Choroid plexus epithelial cell (primary cell): ENCODE measurements at regions not wholly inside any gene's neighbourhood (a gene's known extent, or its start where the extent isn't known, plus 50 kb on each side); places are given as distances from the start of the nearest gene placed in this dataset.

Source experiments
- DNase-seq: peaks from one replicate; pipeline ENCODE4 v3.0.0-alpha.2; 2010; ENCODE audit warnings: low read depth
- H3K4me3 ChIP-seq: 2 replicates; pipeline ENCODE4 v1.5.1; 2011; ENCODE audit warnings: low read depth, mild to moderate bottlenecking, control low read depth, low read length, moderate library complexity
- TF ChIP-seq, protein P1 (sequence below): conservative IDR thresholded peaks from 2 replicates; pipeline ENCODE4 v1.5.1; 2011; ENCODE audit warnings: low read depth, mild to moderate bottlenecking, control low read depth, inconsistent platforms, low read length, moderate library complexity

DNA sequence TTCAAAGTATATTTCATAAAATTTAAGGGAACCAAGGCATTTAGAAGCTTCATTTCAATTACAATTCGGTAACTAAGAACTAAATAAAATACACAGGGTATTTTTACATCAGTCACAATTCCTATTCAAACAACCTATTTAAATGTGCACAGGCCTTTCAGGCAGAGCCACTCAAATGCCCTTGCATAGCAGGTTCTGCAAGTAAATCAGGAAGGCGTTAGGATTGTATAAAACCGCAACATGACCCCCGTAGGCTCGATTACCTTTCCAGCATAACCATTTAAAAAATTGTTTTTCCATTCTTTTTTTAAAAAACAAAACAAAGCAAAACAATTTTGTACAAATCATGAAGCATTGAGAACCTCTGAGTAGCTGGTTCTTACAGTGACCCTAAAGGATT, 289.9 kb upstream of the SP8 start:
- TF ChIP-seq, protein P1, sequence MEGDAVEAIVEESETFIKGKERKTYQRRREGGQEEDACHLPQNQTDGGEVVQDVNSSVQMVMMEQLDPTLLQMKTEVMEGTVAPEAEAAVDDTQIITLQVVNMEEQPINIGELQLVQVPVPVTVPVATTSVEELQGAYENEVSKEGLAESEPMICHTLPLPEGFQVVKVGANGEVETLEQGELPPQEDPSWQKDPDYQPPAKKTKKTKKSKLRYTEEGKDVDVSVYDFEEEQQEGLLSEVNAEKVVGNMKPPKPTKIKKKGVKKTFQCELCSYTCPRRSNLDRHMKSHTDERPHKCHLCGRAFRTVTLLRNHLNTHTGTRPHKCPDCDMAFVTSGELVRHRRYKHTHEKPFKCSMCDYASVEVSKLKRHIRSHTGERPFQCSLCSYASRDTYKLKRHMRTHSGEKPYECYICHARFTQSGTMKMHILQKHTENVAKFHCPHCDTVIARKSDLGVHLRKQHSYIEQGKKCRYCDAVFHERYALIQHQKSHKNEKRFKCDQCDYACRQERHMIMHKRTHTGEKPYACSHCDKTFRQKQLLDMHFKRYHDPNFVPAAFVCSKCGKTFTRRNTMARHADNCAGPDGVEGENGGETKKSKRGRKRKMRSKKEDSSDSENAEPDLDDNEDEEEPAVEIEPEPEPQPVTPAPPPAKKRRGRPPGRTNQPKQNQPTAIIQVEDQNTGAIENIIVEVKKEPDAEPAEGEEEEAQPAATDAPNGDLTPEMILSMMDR: no peak
- no peak overlapping the region for H3K4me3 ChIP-seq
- no peak for DNase-seq

DNA sequence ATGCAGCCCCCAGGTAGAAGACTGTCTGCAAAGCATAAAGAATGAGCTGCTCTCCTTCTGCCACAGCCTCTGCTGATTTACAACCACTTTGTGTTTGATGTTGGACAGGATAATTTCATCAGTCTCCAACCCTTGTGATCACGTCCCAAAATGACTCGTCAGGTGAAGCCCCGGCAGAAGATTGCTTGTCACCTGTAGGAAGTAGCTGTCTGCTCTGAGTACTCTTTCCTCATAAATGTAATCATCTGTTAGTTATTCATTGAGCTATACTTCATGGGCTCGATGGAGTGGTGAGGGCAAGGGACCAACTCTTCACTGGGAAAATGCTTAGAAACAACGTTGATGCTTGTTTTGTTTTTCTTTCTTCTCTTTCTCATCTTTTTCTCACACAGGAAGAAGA, 290.9 kb upstream of the SP8 start:
- H3K4me3 ChIP-seq: no peak overlapping the region
- TF ChIP-seq, protein P1: no peak
- DNase-seq: no peak

DNA sequence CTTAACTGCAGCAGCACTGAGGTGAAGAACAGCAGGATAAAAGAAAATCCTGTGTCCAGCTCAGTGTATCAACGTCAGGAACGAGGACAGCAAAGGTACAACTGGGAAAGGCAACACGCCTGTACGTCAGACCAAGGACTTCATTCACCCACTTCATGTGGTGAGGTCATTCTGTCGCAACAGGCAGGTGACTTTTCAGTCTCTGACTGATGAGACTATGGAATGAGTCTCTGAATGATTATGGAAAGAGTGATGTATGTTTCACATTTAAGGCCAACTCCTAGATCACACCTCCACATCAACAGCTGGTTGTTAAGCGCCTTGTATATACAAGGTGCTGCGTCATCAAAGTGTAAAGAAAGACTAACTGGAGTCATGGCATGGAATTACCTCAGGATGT, 297.6 kb upstream of the SP8 start:
- TF ChIP-seq, protein P1: no peak
- no peak for DNase-seq

DNA sequence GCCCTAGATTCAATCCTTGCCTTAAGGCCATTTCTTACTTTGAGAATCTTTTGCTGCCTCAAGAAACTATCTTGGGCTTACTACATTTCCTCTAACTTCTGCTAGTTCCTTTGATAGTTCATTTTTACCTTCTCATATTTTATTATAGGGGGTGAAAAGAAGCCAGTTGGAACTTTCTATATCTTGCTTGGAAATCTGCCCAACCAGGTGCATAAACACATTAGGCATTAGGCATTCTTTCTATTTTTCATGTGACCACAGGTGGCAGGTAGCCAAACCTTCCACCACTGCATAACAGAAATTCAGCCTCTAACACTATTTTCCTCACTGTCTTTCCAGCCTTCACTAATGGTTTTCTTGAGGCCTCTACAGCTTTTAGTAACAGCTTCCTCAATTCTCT, 300.0 kb upstream of the SP8 start:
- H3K4me3 ChIP-seq: no peak overlapping the region
- DNase-seq: no peak
- TF ChIP-seq, protein P1: no peak

More for the DNA sequence above, 297.6 kb upstream of the SP8 start:
- H3K4me3 ChIP-seq: no peak overlapping the region

DNA sequence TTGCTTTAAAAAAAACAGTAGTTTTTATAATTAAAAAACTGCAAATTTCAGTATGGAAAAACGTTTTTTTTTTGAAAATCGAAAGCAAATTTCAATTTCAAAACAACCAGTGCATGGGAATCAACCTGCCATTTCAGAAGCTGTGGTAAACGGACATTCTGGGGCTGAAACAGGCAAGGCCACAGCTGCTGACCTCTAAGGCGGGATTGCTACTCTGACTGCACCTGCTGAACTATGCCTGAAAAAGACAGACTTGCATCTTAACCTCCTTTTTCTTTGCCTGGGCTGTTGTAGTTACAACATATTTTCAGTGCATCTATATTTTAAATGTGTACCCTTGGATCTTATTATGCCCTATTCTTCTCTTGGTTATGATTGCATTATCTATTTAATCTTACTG, 303.0 kb upstream of the SP8 start:
- no peak overlapping the region for H3K4me3 ChIP-seq
- no peak for DNase-seq
- TF ChIP-seq, protein P1: no peak

DNA sequence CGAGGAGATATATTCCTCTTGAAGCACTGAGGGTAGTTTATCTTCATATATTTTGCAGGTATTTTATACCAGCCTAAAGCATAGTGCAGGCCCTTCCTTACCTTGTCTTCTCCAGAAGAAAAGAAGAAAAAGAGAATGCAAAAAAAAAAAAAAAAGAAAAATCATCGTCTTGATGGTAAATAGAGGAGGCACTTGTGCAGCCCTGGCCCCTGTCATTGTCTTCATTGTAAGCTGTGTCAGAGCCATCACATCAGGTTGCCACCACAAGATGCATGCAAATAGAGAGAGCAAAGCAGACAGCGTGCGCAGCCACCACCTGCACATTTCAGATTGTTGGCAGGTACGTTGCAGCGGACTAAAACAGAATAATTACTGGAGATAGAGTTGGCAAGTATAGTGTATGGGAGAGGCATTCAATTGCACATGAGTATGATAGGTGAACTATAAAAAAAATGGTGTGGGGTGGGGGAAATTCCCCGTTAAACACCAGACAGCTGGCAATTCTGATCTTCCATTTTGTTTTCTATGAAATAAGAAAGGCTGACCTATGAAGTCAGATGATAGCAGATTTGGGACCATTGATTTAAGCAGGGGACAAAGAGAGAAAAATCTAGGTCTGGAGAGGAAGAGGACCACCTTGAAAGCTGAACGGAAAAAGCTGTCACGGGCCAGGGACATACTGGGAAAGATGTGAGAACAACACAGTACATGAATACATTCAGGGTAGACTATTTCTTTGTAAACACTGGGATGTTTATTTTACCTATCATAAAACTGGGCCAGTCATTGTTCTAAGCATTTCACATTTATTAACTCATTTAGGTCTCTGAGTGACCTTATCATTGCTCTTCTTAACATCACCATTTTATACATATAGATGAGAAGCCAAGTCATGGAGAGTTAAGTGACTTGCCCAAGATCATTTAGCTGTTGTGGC, 306.3 kb upstream of the SP8 start:
- no peak for DNase-seq
- no peak overlapping the region for H3K4me3 ChIP-seq
- TF ChIP-seq, protein P1: no peak

GRCh38 chr7:21094589-21094988, 307.9 kb upstream of the SP8 start:
- DNase-seq: no peak
- H3K4me3 ChIP-seq: no peak overlapping the region
- TF ChIP-seq, protein P1: no peak
